KOPT-K1 (cell line): ENCODE measurements at regions not wholly inside any gene's neighbourhood (a gene's known extent, or its start where the extent isn't known, plus 50 kb on each side); places are given as distances from the start of the nearest gene placed in this dataset.
A peak's percentile ranks its signal among the peaks of the same experiment; 100 is the strongest.
"Not testable (repeated sequence)": the region's sequence is repeated elsewhere in the genome, so short reads cannot be mapped to it uniquely, and the experiment has no call there.

ENCODE experiments used
- H3K27ac ChIP-seq: fragments of 200-600 bp; sonication (generic); 2 replicates; pipeline ENCODE4 v1.5.1; 2016; ENCODE audit warnings: antibody characterized with exemption, mild to moderate bottlenecking, low read depth, low read length; ENCODE audit not compliant: poor library complexity, severe bottlenecking
- H3K36me3 ChIP-seq: fragments of 200-600 bp; sonication (generic); 2 replicates; pipeline ENCODE4 v1.5.1; 2017; ENCODE audit warnings: antibody characterized with exemption, mild to moderate bottlenecking, low read length, moderate library complexity; ENCODE audit not compliant: insufficient read depth
- H3K9me3 ChIP-seq: fragments of 200-600 bp; sonication (generic); 2 replicates; pipeline ENCODE4 v1.5.1; 2017; ENCODE audit warnings: antibody characterized with exemption, low read length, mild to moderate bottlenecking; ENCODE audit not compliant: insufficient read depth, poor library complexity, severe bottlenecking

GRCh38 chr1:228937851-228938536 lies 202.7 kb downstream of the RHOU start:
- Histone ChIP-seq H3K27ac (peak overlapping the region; percentile 68), H3K36me3 (no peaks in the 10 kb centered on the region), H3K9me3 (no peaks in the 10 kb centered on the region)

DNA sequence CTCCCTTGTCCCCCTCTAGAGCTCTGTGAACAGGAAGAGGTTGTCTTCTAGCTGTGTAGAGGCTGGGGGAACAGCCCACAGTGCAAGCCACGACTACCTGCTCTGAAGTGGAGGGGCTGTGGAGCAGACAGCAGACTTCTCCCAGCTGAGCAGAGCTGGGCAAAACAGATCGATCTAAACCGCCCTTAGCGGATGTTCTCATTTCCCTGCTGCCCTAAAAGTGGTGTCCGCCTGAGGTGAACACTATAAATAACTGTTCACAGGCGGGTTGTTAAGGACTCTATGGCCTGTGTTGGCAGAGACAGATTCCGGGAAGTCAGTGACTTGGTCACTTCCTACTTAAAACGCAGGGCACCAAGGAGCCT lies 203.2 kb downstream of the RHOU start:
- Histone ChIP-seq H3K9me3 (no peaks in the 10 kb centered on the region), H3K36me3 (no peaks in the 10 kb centered on the region), H3K27ac (peak overlapping the region; percentile 68)

GRCh38 chr1:228939001-228939691 lies 203.9 kb downstream of the RHOU start:
- H3K9me3 ChIP-seq = no peaks in the 10 kb centered on the region
- peak overlapping the region; percentile 68 for H3K27ac ChIP-seq
- no peaks in the 10 kb centered on the region for H3K36me3 ChIP-seq

GRCh38 chr1:228939881-228940392 lies 204.7 kb downstream of the RHOU start:
- H3K9me3 ChIP-seq = no peaks in the 10 kb centered on the region
- H3K27ac ChIP-seq = no peak overlapping the region
- no peaks in the 10 kb centered on the region for H3K36me3 ChIP-seq

GRCh38 chr1:228940526-228940925 lies 205.2 kb downstream of the RHOU start:
- Histone ChIP-seq H3K36me3 (no peaks in the 10 kb centered on the region), H3K27ac (no peak overlapping the region), H3K9me3 (no peaks in the 10 kb centered on the region)

GRCh38 chr1:228940926-228941325 lies 205.6 kb downstream of the RHOU start:
- no peaks in the 10 kb centered on the region for H3K9me3 ChIP-seq
- no peak overlapping the region for H3K27ac ChIP-seq
- H3K36me3 ChIP-seq = no peaks in the 10 kb centered on the region

DNA sequence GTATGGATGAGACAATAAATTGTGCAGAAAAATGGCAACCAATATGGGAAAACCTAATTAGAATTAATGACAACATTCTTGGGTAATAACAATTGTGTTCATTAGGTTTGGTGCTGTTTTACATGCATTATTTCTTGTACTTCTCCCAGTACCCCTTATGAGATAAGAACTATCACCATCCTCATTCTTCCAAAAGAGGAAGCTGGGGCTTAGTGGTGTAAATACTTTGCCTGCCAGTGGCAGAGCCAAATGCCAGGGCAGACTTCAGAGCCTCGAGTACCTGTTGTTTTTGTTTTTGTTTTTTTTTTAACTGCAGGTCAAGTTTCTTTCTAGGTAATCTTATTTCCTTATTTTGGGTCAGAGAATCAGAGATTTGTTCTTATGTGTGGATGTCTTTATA lies 206.4 kb downstream of the RHOU start:
- Histone ChIP-seq H3K36me3 (no peaks in the 10 kb centered on the region), H3K9me3 (no peaks in the 10 kb centered on the region), H3K27ac (no peak overlapping the region)

GRCh38 chr1:228943436-228943835 lies 208.2 kb downstream of the RHOU start:
- H3K36me3 ChIP-seq = no peaks in the 10 kb centered on the region
- H3K27ac ChIP-seq = no peak overlapping the region
- H3K9me3 ChIP-seq = no peaks in the 10 kb centered on the region

GRCh38 chr1:228944296-228944695 lies 209.0 kb downstream of the RHOU start:
- Histone ChIP-seq H3K9me3 (no peaks in the 10 kb centered on the region), H3K36me3 (no peaks in the 10 kb centered on the region), H3K27ac (no peak overlapping the region)

DNA sequence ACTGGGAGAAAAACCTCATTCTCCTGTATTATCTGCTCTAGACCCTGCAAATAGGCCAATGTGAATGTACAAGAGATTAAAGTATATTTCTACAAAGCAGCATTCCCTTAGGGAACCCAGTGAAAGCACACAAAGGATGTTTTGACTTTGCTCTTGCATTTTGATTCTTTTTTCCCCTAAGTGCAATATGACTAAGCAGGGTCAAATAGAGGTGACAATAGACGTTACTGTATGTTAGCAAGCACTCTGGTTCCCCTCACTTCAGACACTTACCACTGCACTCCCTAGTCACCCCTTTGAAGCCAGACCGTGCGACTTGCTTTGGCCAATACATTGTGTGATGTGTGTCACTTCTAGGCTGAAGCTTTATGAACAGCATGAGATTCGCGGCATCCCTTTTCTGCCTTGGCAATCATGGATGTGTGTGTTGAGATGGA lies 209.7 kb downstream of the RHOU start:
- Histone ChIP-seq H3K36me3 (no peaks in the 10 kb centered on the region), H3K9me3 (no peaks in the 10 kb centered on the region), H3K27ac (no peak overlapping the region)

DNA sequence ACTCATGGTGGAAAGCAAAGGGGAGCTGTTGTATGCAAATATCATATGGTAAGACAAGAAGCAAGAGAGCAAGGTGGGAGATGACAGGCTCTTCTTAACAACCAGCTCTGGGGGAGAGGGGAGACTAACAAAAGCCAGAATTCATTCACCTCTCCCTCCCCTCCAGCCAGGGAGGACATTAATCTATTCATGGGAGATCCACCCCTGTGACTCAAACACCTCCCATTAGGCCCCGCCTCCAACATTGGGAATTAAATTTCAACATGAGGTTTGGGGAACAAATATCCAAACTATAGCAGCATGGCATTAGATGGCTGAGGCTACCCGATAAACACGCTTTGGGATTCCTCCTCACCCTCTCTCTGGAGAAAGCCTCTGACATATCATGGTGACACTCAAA lies 210.6 kb downstream of the RHOU start:
- Histone ChIP-seq H3K27ac (no peak overlapping the region), H3K36me3 (no peaks in the 10 kb centered on the region), H3K9me3 (no peaks in the 10 kb centered on the region)

- H3K9me3 ChIP-seq, H3K27ac ChIP-seq, H3K36me3 ChIP-seq: not testable (repeated sequence)
Observed at GRCh38 chr1:228949617-228950016, 214.3 kb downstream of the RHOU start.

DNA sequence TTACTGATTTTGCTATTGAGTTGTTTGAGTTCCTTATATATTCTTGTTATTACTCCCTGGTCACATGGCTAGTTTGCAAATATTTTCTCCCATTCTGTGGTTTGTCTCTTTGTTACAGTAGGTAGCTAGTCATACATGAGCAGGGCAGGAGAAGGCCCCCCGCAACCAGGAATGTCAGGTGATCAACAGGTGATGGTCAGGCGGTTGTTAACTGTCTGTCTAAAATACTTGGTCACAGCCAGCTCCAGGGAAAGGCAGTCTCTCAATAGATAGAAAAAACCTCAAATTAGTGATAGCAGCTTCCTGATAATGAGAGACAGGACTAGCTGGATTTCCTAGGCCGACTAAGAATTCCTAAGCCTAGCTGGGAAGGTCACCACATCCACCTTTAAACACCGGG lies 217.9 kb downstream of the RHOU start:
- no peaks in the 10 kb centered on the region for H3K36me3 ChIP-seq
- H3K9me3 ChIP-seq = no peaks in the 10 kb centered on the region
- no peak overlapping the region for H3K27ac ChIP-seq

GRCh38 chr1:228953808-228954207 lies 218.5 kb downstream of the RHOU start:
- H3K9me3 ChIP-seq, H3K27ac ChIP-seq, H3K36me3 ChIP-seq: not testable (repeated sequence)

GRCh38 chr1:228955691-228956090 lies 220.4 kb downstream of the RHOU start:
- H3K36me3 ChIP-seq = no peaks in the 10 kb centered on the region
- H3K9me3 ChIP-seq = no peaks in the 10 kb centered on the region

GRCh38 chr1:228956864-228957263 lies 221.6 kb downstream of the RHOU start:
- no peak overlapping the region for H3K27ac ChIP-seq
- no peaks in the 10 kb centered on the region for H3K9me3 ChIP-seq
- H3K36me3 ChIP-seq = no peaks in the 10 kb centered on the region

More at GRCh38 chr1:228955691-228956090, 220.4 kb downstream of the RHOU start:
- no peak overlapping the region for H3K27ac ChIP-seq
